ENCODE measurements at regions not wholly inside any gene's neighbourhood (a gene's known extent, or its start where the extent isn't known, plus 50 kb on each side); places are given as distances from the start of the nearest gene placed in this dataset.

DNA sequence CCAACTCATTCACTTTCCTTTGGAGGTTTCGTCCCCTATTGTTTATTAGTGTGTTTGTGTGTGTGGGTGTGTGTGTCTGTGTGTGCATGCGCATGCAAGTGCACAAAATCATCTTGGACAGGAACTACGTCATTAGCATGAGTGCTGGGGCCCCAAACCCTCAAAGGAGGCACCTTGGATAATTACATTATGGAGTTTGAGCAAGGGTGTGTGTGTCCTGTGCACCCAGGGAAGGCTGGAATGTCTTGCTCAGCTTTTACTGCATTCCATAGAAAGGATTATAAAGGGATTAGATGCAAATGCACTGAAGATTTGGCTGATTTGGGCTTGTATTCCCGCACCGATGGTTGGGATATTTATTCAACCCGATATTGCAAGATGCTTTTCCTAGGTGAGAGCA lies 203.4 kb upstream of the NAV2 start:
- Histone ChIP-seq H3K79me2 (ENCODE audit: insufficient read depth, low read length) (no peaks in the 10 kb centered on the region), H3K36me3 (replicated peaks in 1 of 2; ENCODE audit: control insufficient read depth in 1 of 2, insufficient read depth in 2 of 2, low read length in 2 of 2) (no peaks in the 10 kb centered on the region), H3K27me3 (ENCODE audit: control insufficient read depth in 2 of 2, insufficient read depth in 2 of 2, low read length in 2 of 2) (no peaks in the 10 kb centered on the region), H3K4me2 (replicated peaks; ENCODE audit: extremely low read depth, low read length, poor library complexity, severe bottlenecking) (no peak overlapping the region), H3K27ac (ENCODE audit: low read depth in 1 of 2, low read length in 2 of 2) (no peak overlapping the region), H2AFZ (ENCODE audit: insufficient read depth, low read depth, low read length, poor library complexity, severe bottlenecking) (no peak overlapping the region), H3K9me3 (replicated peaks in 1 of 2; ENCODE audit: control insufficient read depth in 1 of 2, insufficient read depth in 1 of 2, low read length in 2 of 2) (no peaks in the 10 kb centered on the region), H3K9ac (ENCODE audit: insufficient read depth, low read length, poor library complexity, severe bottlenecking) (no peak overlapping the region), H3K4me1 (ENCODE audit: control insufficient read depth in 1 of 2, insufficient read depth in 2 of 2, low read length in 2 of 2) (no peaks in the 10 kb centered on the region), H4K20me1 (ENCODE audit: insufficient read depth, low read length) (no peaks in the 10 kb centered on the region), H3K4me3 (replicated peaks in 1 of 3; ENCODE audit: low read depth in 2 of 3, low read length in 3 of 3) (no peak overlapping the region)
- no peak overlapping the region for H3K4me3 Mint-ChIP-seq
- no peak for TF ChIP-seq CTCF (IDR thresholded peaks at IDR 0.05)
- intact Hi-C loops (cut with micrococcal nuclease): no loop called here
- no peak for DNase-seq
- WGBS (ENCODE audit: insufficient coverage): 83% methylated on average over 6 of the region's 6 CpGs
- H3K27ac Mint-ChIP-seq: no peak overlapping the region
- no peaks in the 10 kb centered on the region for H3K4me1 Mint-ChIP-seq
- peaks cover 0 to 3% (median 0%) of the 10 kb centered on the region in 7 donors for H3K9me3 Mint-ChIP-seq
- peaks cover 0 to 6% (median 3%) of the 10 kb centered on the region in 3 donors for H3K27me3 Mint-ChIP-seq (ENCODE audit: low read depth in 3 of 3)
- no peaks in the 10 kb centered on the region for H3K36me3 Mint-ChIP-seq

- Histone ChIP-seq H3K27ac (ENCODE audit: low read depth in 1 of 2, low read length in 2 of 2) (no peak overlapping the region), H3K36me3 (replicated peaks in 1 of 2; ENCODE audit: control insufficient read depth in 1 of 2, insufficient read depth in 2 of 2, low read length in 2 of 2) (no peaks in the 10 kb centered on the region), H2AFZ (ENCODE audit: insufficient read depth, low read depth, low read length, poor library complexity, severe bottlenecking) (no peak overlapping the region), H3K79me2 (ENCODE audit: insufficient read depth, low read length) (no peaks in the 10 kb centered on the region), H3K4me3 (replicated peaks in 1 of 3; ENCODE audit: low read depth in 2 of 3, low read length in 3 of 3) (no peak overlapping the region), H3K27me3 (ENCODE audit: control insufficient read depth in 2 of 2, insufficient read depth in 2 of 2, low read length in 2 of 2) (no peaks in the 10 kb centered on the region), H3K9ac (ENCODE audit: insufficient read depth, low read length, poor library complexity, severe bottlenecking) (no peak overlapping the region), H3K9me3 (replicated peaks in 1 of 2; ENCODE audit: control insufficient read depth in 1 of 2, insufficient read depth in 1 of 2, low read length in 2 of 2) (no peaks in the 10 kb centered on the region), H4K20me1 (ENCODE audit: insufficient read depth, low read length) (no peaks in the 10 kb centered on the region), H3K4me1 (ENCODE audit: control insufficient read depth in 1 of 2, insufficient read depth in 2 of 2, low read length in 2 of 2) (no peaks in the 10 kb centered on the region), H3K4me2 (replicated peaks; ENCODE audit: extremely low read depth, low read length, poor library complexity, severe bottlenecking) (no peak overlapping the region)
- H3K36me3 Mint-ChIP-seq: no peaks in the 10 kb centered on the region
- 72% methylated on average over 2 of the region's 2 CpGs for WGBS (ENCODE audit: insufficient coverage)
- H3K27me3 Mint-ChIP-seq (ENCODE audit: low read depth in 3 of 3): peaks cover 0 to 6% (median 3%) of the 10 kb centered on the region in 3 donors
- no peaks in the 10 kb centered on the region for H3K4me1 Mint-ChIP-seq
- intact Hi-C loops (cut with micrococcal nuclease): no loop called here
- no peak for TF ChIP-seq CTCF (IDR thresholded peaks at IDR 0.05)
- no peak overlapping the region for H3K4me3 Mint-ChIP-seq
- H3K27ac Mint-ChIP-seq: no peak overlapping the region
- peaks cover 0 to 3% (median 0%) of the 10 kb centered on the region in 7 donors for H3K9me3 Mint-ChIP-seq
- no peak for DNase-seq
Observed at GRCh38 chr11:19508165-19508564, 204.5 kb upstream of the NAV2 start.
